ENCODE measurements at regions not wholly inside any gene's neighbourhood (a gene's known extent, or its start where the extent isn't known, plus 50 kb on each side); places are given as distances from the start of the nearest gene placed in this dataset.

- TF ChIP-seq CHD2 (IDR thresholded peaks at IDR 0.05; ENCODE audit: low read depth, low read length), result no peak
- no peak for TF ChIP-seq ZNF444 (CRISPR knock-in tag; IDR thresholded peaks at IDR 0.05)
- TF ChIP-seq BRF1 (IDR thresholded peaks at IDR 0.05; ENCODE audit: borderline replicate concordance, extremely low read depth, insufficient read length), result no peak
- TF ChIP-seq ZNF12 (CRISPR knock-in tag; IDR thresholded peaks at IDR 0.05), result no peak
- no peak for TF ChIP-seq E2F5 (CRISPR knock-in tag; IDR thresholded peaks at IDR 0.05)
- TF ChIP-seq MXD1 (CRISPR knock-in tag; IDR thresholded peaks at IDR 0.05; ENCODE audit: borderline replicate concordance, poor library complexity, severe bottlenecking), result no peak
These were observed 269.4 kb upstream of the IRX1 start for GRCh38 chr5:3325972-3326840.
